ENCODE measurements at regions not wholly inside any gene's neighbourhood (a gene's known extent, or its start where the extent isn't known, plus 50 kb on each side); places are given as distances from the start of the nearest gene placed in this dataset.
A peak's percentile ranks its signal among the peaks of the same experiment; 100 is the strongest.

GRCh38 chr1:244128591-244129383 is 77.7 kb downstream of the ZBTB18 start:
- Histone ChIP-seq H3K4me1 (no peaks in the 10 kb centered on the region), H3K27me3 (no peaks in the 10 kb centered on the region), H3K9me3 (peaks cover 0 to 7% (median 2%) of the 10 kb centered on the region in 4 donors), H3K27ac (no peak overlapping the region), H3K36me3 (no peaks in the 10 kb centered on the region), H3K4me3 (no peak overlapping the region)
- intact Hi-C loops (cut with DNase I; ENCODE audit: low total_unique reads): no loop called here
- WGBS, 5 donors: 74 to 84% (median 80%) methylated on average over 6 of the region's 6 CpGs
- DNase-seq: no peak
- TF ChIP-seq EP300 (IDR thresholded peaks at IDR 0.05) (no peak), CTCF (IDR thresholded peaks at IDR 0.05) (no peak), POLR2A (IDR thresholded peaks at IDR 0.05) (no peak), POLR2AphosphoS5 (IDR thresholded peaks at IDR 0.05) (no peak)

- no peaks in the 10 kb centered on the region for H3K27me3 ChIP-seq
- H3K27ac ChIP-seq: no peak overlapping the region
- intact Hi-C loops (cut with DNase I; ENCODE audit: low total_unique reads): no loop called here
- no peak for DNase-seq
- H3K4me3 ChIP-seq: no peak overlapping the region
- WGBS, 5 donors: 49 to 65% (median 63%) methylated on average over 2 of the region's 2 CpGs
- TF ChIP-seq CTCF (IDR thresholded peaks at IDR 0.05) (no peak), POLR2A (IDR thresholded peaks at IDR 0.05) (no peak), POLR2AphosphoS5 (IDR thresholded peaks at IDR 0.05) (no peak), EP300 (IDR thresholded peaks at IDR 0.05) (no peak)
- H3K9me3 ChIP-seq: no peaks in the 10 kb centered on the region
- no peaks in the 10 kb centered on the region for H3K36me3 ChIP-seq
- H3K4me1 ChIP-seq: no peaks in the 10 kb centered on the region
Observed at GRCh38 chr1:244137276-244137675, 86.2 kb downstream of the ZBTB18 start.

GRCh38 chr1:244137725-244138124 is 86.6 kb downstream of the ZBTB18 start:
- TF ChIP-seq POLR2AphosphoS5 (IDR thresholded peaks at IDR 0.05) (no peak), POLR2A (IDR thresholded peaks at IDR 0.05) (no peak), EP300 (IDR thresholded peaks at IDR 0.05) (no peak), CTCF (IDR thresholded peaks at IDR 0.05) (no peak)
- H3K4me3 ChIP-seq: no peak overlapping the region

GRCh38 chr1:244138399-244138798 is 87.3 kb downstream of the ZBTB18 start:
- no peaks in the 10 kb centered on the region for H3K36me3 ChIP-seq
- DNase-seq: no peak
- H3K4me3 ChIP-seq: no peak overlapping the region
- no peak for TF ChIP-seq EP300 (IDR thresholded peaks at IDR 0.05)
- TF ChIP-seq CTCF (IDR thresholded peaks at IDR 0.05): no peak
- TF ChIP-seq POLR2AphosphoS5 (IDR thresholded peaks at IDR 0.05): no peak
- no peak for TF ChIP-seq POLR2A (IDR thresholded peaks at IDR 0.05)
- no peaks in the 10 kb centered on the region for H3K4me1 ChIP-seq
- WGBS, 5 donors: 76 to 96% (median 84%) methylated on average over 7 of the region's 7 CpGs
- H3K27me3 ChIP-seq: no peaks in the 10 kb centered on the region
- intact Hi-C loops (cut with DNase I; ENCODE audit: low total_unique reads): no loop called here
- H3K9me3 ChIP-seq: no peaks in the 10 kb centered on the region
- H3K27ac ChIP-seq: peak overlapping the region in 1 of 5 donors; percentile 5

More at GRCh38 chr1:244137725-244138124, 86.6 kb downstream of the ZBTB18 start:
- no peaks in the 10 kb centered on the region for H3K36me3 ChIP-seq
- WGBS, 5 donors: 66 to 77% (median 75%) methylated on average over 6 of the region's 6 CpGs
- H3K4me1 ChIP-seq: no peaks in the 10 kb centered on the region
- no peak for DNase-seq
- H3K9me3 ChIP-seq: no peaks in the 10 kb centered on the region
- no peaks in the 10 kb centered on the region for H3K27me3 ChIP-seq
- H3K27ac ChIP-seq: no peak overlapping the region
- intact Hi-C loops (cut with DNase I; ENCODE audit: low total_unique reads): no loop called here

Data from stomach (tissue), 8 donors.